Right ventricle myocardium inferior (tissue), 1 donor: ENCODE measurements at regions not wholly inside any gene's neighbourhood (a gene's known extent, or its start where the extent isn't known, plus 50 kb on each side); places are given as distances from the start of the nearest gene placed in this dataset.
A peak's percentile ranks its signal among the peaks of the same experiment; 100 is the strongest.

ENCODE experiments used
- ATAC-seq: fragments of 200-7000 bp; cut with Tn5 transposase; one replicate; pipeline ENCODE4 v1.9.1; 2020; ENCODE audit warnings: mild to moderate bottlenecking, moderate library complexity
- DNase-seq: peaks from one replicate; pipeline ENCODE4 v3.0.0; 2021; ENCODE audit errors: missing footprints
- intact Hi-C: fragments of 100-400 bp; cut with DNase I; formaldehyde crosslinking; loops from one replicate; pipeline ENCODE4 v1.11.0; 2022
- donor health status: DM: no; HTN: yes; CAD: no; lungs with severe emphysema.

DNA sequence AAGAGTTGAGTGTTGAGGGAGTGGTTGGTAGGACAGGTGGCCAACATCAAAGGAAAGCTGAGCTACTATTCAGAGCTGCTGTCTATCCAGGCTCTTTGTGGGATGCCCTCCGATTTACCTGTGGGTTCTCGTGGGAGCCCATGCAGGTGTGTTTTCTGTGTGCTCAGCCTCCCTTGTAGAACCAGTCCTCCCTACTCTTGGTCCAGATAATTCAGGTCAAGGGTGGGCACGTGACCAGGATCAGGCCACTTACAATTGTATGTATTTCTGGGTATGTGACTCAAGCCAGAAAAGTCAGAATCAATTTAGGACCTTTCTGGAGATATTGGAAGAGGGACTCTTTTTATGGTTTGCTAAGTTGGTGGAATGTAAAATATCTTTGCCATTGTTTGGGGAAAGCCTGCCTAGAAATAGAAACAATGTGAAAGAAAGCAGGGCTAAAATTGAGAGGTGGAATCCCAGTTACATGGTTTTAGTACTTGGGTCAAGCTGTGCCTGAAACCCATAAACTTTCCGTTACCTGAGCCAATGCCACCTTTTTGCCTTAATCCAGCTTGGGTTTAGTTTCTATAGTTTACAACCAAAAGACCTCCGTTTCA, 93.2 kb downstream of the PDCL3 start:
- no peak for ATAC-seq
- no peak for DNase-seq
- intact Hi-C loops = no loop called here

DNA sequence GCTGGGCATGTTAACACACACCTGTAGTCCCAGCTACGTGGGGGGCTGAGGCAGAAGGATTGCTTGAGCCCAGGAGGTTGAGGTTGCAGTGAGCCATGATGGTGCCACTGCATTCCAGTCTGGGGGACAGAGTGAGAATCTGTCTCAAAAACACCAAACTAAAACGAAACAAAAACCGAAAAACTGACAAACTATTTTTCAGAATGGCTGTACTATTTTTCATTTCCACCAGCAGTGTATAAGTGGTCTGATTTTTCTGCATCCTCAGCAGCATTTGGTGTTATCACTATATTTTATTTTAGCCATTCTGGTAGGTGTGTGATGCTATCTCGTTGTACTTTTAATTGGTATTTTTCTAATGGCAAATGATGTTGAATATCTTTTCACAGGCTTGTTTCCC, 95.2 kb downstream of the PDCL3 start:
- DNase-seq = no peak
- intact Hi-C loops = no loop called here
- ATAC-seq = no peak

DNA sequence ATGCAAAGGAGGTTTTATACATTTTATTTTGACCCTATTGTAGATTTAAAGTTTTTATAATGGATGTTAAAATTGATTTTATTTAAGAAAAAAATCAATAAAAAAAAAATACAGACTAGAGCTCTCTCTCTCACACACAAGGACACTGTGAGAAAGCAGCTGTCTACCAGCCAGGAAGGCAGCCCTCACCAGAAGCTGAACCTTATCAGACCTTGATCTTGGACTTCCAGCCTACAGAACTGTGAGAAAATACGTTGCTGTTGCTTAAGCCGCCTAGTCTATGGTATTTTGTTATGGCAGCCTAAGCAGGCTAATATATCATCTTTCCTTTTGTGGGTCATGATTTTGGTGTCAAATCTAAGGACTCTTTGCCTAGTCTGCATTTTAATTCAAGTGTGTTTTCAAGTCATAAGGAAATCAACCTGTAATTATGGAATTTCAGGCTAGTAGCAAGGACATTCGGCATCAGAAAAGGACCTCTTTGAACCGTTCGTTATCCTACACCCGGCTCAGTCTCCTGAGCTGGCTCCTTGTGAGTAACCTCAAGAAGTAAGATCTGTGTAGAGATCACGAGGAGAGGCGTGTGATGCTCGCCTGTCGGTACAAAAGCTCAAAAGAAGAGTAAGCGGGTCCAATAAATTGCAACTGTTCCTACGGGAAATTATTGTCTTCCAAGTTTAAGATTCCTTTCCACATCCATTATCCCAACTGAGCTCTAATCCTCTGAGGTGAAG, 98.2 kb downstream of the PDCL3 start:
- ATAC-seq = no peak
- intact Hi-C loops = no loop called here
- DNase-seq = no peak

DNA sequence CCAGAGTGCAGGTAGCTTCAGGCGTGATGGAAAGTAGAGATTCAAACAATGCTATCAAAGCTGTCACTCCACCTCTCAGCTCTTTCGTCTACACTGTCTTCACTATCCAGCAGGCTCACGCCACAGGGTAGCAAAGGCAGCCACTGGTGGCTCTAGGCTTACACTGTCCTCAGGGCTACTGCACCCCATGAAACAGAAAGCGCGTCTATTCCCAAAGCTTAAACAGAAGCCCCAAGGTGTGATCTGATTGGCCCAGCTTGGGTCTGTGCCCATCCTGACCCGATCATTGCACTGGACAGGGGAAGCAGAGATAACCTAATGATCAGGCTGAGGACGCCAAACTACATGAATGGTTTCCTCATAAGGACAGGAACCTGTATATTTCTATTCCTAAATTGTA, 100.1 kb downstream of the PDCL3 start:
- DNase-seq (no peak), ATAC-seq (no peak)
- intact Hi-C loops = no loop called here

DNA sequence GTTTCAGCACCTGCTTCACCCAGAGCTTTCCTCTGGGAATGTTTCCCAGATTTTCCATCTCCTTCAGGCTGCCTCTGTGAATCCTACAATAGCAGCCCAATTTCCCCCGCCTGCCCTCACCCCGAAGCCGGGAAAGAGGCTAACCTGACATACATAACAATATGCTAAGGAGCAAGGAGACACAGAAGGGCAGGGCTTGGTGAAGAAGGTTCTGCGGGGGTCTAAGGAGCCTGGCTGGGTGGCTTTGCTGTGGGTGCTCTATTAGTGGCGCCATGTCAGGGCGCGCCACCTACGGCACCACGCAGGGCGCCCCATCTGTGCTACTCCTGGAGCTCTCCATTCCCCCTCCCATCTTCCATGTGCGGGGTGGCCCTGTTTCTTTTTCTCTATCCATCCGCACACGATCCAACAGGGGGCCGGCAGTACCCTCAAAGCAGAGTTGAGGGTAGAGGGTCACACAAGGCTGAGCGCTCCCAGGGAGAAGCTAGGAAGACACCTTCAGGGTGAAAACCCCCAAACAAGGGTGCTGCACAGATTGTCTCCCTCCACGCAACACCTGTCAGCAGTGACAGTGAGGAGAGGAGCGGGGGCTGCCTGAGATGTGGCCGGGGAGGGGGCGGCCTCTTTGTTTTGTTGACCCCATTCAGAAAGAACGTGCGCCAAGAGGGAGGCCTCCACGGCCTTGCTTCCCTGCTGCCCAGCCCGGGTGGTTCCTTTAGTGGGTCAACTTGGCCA, 101.4 kb downstream of the PDCL3 start:
- DNase-seq (no peak), ATAC-seq (no peak)
- intact Hi-C loops = no loop called here

DNA sequence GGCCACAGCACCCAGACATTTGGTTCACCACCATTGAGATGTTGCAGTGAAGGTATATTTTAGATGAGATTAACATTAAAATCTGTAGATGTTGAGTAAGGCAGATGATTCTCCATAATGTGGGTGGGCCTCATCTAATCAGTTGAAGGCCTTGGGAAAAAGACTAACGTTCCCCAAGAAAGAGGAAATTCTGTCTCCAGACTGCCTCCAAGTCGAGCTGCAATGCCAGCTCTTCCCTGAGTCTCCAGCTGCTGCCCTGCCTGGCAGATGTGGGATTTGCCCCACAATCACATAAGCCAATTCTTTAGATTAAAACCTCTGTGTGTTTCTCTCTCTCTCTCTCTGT, 101.9 kb downstream of the PDCL3 start:
- intact Hi-C loops = no loop called here
- ATAC-seq (no peak), DNase-seq (no peak)

DNA sequence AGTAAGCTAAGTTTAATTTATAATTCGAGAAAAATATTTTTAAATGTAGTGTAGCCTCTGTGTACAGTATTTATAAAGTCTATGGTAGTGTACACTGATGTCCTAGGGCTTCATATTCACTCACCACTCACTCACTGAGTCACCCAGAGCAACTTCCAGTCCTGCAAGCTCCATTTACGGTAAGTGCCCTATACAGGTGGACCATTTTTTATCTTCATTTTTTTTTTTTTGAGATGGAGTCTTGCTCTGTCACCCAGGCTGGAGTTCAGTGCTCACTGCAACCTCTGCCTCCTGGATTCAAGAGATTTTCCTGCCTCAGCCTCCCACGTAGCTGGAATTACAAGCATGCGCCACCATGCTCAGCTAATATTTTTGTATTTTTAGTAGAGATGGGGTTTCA, 104.2 kb downstream of the PDCL3 start:
- intact Hi-C loops = no loop called here
- DNase-seq (no peak), ATAC-seq (no peak)

DNA sequence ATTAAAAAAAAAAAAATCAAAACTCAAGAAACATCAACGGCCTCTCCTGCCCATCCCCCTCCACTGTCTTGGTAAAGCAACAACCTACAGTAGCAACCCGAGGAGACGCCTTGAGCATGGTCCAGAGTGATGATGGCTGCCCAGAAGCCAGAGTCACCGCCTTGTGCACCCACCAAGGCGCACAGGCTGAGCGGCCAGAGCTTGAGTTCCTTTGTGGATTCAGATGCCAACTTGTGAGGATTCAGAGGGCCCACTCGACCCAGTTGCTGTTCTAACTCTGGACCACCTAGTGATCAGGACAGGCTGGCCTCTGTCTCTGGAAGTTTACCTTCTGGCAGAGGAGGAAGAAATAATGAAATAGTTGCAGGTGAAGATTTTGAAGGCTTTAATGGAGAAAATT, 105.0 kb downstream of the PDCL3 start:
- DNase-seq (no peak), ATAC-seq (no peak)

DNA sequence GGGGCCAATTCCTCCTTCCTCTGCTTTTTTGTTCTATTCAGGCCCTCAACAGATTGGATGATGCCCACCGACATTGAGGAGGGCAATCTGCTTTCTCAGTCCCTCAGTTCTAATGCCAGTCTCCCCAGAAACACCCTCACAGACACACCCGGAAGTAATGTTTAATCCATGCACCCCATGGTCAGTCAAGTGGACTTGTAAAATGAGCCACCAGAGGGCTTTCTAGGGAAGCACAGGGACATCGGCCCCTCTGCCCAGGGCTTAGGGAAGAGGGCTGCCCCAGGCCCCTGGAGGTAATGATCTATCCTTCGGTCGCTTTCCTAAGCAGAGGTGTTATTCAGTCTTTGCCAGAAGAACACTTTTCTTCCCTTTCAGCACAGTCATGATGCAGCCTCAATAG, 107.4 kb downstream of the PDCL3 start:
- DNase-seq (no peak), ATAC-seq (no peak)
- intact Hi-C loops = no loop called here

More for the DNA sequence above, 105.0 kb downstream of the PDCL3 start:
- intact Hi-C loops = no loop called here

DNA sequence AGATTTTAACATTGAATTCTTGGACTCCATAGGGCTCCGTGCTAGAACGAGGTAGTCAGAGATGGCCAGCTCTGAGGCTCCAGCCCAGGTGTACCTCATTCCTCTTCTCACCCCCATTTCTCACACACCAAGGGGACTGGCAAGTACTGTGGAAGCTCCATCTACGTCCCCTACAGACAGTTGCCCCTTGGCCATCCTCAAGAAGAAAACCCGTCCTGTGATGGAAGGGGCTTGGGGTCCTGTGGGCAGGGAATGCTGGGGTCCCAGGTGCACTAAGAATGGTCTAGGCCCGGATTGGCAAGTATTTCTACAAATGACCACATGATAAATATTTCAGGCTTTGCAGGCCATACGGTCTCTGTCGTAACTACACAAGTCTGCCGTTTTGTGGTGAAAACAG, 110.3 kb downstream of the PDCL3 start:
- no peak for DNase-seq
- intact Hi-C loops = no loop called here
- ATAC-seq = no peak

DNA sequence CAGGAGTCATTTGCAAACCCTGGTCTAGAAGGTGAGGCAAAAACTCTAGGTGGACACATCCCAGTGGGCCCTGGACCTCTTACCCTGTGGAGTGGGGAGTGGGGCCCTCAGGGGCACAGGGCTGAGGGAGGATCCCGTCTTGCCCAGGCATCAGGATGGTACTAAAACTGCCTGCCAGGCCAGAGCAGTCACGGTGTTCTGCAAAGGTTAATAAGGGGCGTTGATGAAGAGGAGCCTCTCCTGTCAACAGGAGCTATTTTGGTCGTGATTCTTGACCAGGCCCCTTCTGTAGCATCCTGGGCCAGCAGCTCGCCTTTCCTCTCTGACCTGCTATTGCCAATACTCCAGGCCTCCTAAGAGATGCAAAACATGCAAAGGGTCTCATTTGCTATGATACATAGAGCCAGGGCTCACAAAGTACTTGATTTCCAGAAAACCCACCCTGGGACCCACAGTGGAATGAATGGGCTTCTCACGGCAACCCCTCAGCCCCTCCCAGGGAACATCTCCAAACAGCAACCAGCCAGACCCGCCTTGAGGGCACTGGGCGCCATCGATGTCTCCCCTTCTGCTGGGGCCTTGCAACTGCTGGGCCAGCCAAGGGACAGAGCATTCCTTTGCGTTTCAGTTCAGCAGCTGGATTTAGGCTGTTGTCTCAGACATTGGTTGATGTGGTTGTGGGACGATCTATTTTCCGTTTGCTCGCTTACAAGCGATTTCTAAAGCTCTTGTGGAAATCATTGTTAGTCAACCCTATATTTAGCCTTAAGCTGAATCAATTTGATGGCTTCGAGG, 111.1 kb downstream of the PDCL3 start:
- DNase-seq (no peak), ATAC-seq (peak; percentile 69)
- intact Hi-C loops = no loop called here

DNA sequence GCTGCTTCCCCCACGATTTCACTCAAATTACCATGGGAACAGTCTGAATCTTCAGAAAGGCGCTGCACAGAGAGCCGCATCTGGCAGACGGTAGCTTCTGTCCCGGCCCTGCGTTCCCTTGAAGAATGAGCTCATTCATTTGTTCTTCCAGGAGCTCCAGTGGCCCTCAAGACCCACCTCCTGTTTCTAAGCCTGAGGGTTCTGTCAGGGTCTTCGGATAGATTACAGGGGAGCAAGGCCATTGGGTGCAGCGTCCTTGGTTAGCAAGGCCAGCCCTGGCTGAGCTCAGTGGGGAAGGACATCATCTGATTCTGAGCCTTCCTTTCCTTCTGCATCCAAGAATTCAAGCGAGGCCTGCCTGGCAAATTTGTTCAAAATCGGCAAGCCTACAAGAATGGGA, 111.9 kb downstream of the PDCL3 start:
- ATAC-seq (no peak), DNase-seq (no peak)
- intact Hi-C loops = no loop called here

DNA sequence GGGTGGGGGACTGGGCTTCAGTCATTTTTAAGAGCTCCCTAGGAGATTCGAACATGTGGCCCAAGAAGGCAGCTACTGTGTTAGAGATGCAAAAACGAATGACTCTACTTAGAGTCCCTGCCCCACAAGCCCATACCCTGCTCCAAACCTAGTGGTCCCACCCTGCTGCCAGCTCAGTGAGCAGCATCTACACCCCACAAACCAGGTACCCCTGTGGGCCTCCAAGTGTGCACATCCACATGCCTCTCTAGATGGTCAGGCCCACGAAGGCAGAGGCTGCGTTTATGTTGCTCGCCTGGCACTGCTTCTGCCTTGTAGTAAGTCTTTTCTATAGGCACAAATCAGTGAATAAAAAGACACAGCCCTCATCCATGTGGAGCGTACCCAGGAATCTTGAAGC, 112.6 kb downstream of the PDCL3 start:
- intact Hi-C loops = no loop called here
- DNase-seq (no peak), ATAC-seq (no peak)

DNA sequence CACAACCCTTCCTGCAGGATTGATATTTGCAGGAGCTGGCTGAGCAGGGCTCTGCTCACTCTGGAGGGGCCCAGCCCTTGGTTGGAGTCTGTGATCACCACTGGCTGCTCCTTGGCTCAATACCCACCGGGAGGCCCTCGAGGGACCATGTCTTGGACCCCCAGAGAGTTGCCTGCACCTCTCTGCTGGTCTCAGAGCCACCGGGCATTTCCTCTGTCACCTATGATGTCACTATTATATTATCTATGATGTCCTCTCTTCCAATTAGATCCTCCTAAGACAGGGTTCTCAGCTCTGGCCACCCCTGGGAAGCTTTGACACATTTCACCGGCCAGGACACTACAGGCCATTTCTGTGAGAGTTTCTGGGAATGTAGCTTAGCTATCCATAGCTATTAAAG, 113.1 kb downstream of the PDCL3 start:
- no peak for ATAC-seq
- intact Hi-C loops = no loop called here
- DNase-seq = no peak

DNA sequence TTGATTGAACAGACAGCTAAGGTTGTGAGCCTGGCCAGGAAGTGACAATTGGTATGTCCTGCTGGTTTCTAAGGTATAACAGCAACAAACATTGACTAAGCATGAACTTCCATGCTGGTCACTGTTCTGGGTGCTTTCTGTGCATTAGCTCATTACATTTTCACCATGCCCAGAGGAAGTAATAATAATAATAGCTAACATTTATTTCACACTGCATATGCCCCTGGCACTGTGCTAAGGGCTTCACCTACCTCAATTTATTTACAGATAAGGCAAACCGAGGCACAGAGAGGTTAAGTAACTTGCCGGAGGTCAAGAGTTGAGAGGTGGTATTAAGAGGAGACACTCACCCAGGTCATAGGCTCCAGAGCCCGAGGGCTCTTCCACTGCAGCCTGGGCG, 113.6 kb downstream of the PDCL3 start:
- no peak for DNase-seq
- ATAC-seq = no peak
- intact Hi-C loops = no loop called here

DNA sequence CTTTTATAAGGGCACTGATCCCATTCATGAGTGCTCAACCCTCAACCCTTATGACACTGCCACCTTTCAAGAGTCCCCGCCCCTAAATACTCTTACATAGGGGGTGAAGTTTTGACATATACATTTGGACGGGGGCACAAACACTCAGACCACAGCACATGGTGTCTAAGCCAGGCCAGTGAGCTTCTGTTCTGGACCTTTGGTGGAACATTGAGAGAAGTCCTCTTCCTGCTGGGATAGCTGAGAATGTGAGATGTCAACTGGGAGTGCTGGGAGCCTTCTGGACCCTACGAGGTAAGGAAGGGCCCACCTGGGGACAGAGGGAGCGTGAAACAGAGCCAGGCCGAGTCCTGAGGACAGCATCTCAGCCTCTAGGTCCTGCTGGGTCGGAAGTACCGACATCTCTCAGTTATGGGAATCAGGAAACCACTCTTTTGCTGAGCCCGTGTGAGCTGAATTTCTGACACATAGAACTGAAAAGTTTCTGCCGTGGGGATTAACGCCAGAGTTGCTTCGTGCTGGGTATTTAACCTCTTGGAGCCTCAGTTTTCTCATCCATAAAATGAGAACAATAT, 114.9 kb downstream of the PDCL3 start:
- DNase-seq (no peak), ATAC-seq (no peak)
- intact Hi-C loops = no loop called here

DNA sequence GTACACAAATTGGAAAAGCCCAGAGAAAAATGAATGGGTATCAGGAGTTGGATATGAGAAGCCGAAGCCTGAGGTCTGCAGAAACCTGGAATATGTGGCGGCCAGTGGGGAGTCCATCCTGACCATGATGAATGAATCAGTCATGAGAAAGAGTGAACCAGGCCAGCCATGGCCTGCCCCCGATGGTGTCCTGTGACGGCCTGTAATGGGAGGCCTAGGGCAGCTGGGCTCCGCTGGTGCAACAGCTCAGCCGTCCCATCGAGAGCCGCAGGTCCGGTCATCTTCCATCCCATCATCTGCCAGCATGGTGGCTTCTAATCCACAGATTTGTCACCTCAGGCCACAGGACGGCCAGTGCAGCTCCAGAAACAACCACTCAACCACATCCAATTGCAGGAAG, 116.4 kb downstream of the PDCL3 start:
- intact Hi-C loops = no loop called here
- DNase-seq = no peak
- no peak for ATAC-seq

DNA sequence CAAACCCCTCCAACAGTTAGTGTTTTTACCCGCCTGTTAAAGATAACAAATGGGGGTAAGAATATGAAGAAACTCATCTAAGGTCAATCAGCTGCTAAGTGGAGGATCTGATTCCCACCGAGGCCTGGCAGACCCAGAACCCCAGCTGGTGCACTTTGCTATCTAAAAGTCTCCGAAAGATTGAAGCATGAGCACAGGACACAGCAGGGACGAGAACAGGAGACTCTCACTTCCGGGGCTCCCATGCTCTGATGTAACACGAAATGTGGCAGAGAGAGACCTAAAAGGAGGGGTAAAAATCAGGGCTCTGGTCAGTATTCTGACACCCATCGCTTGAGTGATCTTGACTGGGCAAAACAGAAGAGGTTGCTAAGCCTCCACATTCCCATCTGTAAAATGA, 119.7 kb downstream of the PDCL3 start:
- intact Hi-C loops = no loop called here
- ATAC-seq (no peak), DNase-seq (no peak)

DNA sequence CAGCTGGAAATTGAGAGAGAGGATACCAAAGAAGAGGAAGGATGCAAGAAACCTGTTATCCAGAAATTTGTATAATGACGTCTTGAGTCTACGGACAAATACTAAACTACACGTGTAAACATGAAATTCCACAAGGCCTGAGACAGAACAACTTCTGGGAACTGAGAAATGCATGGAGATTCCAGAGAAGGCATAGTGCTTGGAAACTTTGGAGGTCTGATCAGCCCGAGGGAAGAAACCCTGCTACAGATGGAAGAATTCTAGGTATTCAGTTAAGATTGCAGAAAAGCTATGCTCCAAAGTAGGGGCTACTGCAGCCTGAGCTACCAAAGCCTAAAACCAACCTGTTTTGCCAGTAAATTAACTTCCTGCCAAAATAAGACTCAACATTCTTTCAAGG, 120.4 kb downstream of the PDCL3 start:
- ATAC-seq (no peak), DNase-seq (no peak)
- intact Hi-C loops = no loop called here
